GM23338 (cell line): ENCODE measurements at regions not wholly inside any gene's neighbourhood (a gene's known extent, or its start where the extent isn't known, plus 50 kb on each side); places are given as distances from the start of the nearest gene placed in this dataset.
"Not testable (repeated sequence)": the region's sequence is repeated elsewhere in the genome, so short reads cannot be mapped to it uniquely, and the experiment has no call there.

Experiments
- CREB1 ChIP-seq: fragments of 250-450 bp; sonication (Bioruptor Pico); IDR thresholded peaks from 2 replicates; pipeline ENCODE4 v1.5.0; 2020; ENCODE audit warnings: low read depth, mild to moderate bottlenecking, moderate library complexity
- CTCF ChIP-seq, 2 experiments: fragments of 200-600 bp in 1 of 2; sonication (generic) in 1 of 2; conservative IDR thresholded peaks; 2 replicates each; pipeline versions ENCODE4 v1.5.1 to v1.6.1; 2016 to 2017; ENCODE audit warnings: antibody characterized with exemption in 2 of 2, low read depth in 2 of 2, mild to moderate bottlenecking in 2 of 2, moderate library complexity in 1 of 2
- EZH2 ChIP-seq: fragments of 200-600 bp; sonication (generic); IDR thresholded peaks from one replicate; pipeline ENCODE4 v1.8.0; 2017; ENCODE audit warnings: antibody characterized with exemption, mild to moderate bottlenecking, low read depth; ENCODE audit not compliant: unreplicated experiment
- EZH2phosphoT487 ChIP-seq: fragments of 200-600 bp; sonication (generic); IDR thresholded peaks from one replicate; pipeline ENCODE4 v1.8.1; 2018; ENCODE audit warnings: antibody characterized with exemption; ENCODE audit not compliant: unreplicated experiment
- POLR2AphosphoS5 ChIP-seq: IDR thresholded peaks from 2 replicates; pipeline ENCODE4 v1.6.1; 2016; ENCODE audit warnings: antibody characterized with exemption, low read depth
- ZNF331 ChIP-seq: fragments of 250-450 bp; sonication (Bioruptor Pico); IDR thresholded peaks from 2 replicates; pipeline ENCODE4 v1.5.0; 2020; ENCODE audit warnings: low read depth, mild to moderate bottlenecking, moderate library complexity
- TF ChIP-seq, protein P1 (sequence below): IDR thresholded peaks from one replicate; pipeline ENCODE4 v1.6.1; 2018; ENCODE audit warnings: antibody characterized with exemption; ENCODE audit not compliant: unreplicated experiment

DNA sequence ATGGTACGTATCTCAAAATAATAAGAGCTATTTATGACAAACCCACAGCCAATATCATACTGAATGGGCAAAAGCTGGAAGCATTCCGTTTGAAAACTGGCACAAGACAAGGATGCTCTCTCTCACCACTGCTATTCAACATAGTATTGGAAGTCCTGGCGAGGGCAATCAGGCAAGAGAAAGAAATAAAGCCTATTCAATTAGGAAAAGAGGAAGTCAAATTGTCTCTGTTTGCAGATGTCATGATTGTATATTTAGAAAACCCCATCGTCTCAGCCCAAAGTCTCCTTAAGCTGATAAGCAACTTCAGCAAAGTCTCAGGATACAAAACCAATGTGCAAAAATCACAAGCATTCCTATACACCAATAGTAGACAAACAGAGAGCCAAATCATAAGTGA is 172.1 kb downstream of the HLX start:
- not testable (repeated sequence) for TF ChIP-seq CTCF (conservative IDR thresholded peaks at IDR 0.05; ENCODE audit: low read depth in 2 of 2); CREB1 (CRISPR knock-in tag); POLR2AphosphoS5; EZH2phosphoT487; ZNF331 (CRISPR knock-in tag); EZH2
- TF ChIP-seq, protein P1, sequence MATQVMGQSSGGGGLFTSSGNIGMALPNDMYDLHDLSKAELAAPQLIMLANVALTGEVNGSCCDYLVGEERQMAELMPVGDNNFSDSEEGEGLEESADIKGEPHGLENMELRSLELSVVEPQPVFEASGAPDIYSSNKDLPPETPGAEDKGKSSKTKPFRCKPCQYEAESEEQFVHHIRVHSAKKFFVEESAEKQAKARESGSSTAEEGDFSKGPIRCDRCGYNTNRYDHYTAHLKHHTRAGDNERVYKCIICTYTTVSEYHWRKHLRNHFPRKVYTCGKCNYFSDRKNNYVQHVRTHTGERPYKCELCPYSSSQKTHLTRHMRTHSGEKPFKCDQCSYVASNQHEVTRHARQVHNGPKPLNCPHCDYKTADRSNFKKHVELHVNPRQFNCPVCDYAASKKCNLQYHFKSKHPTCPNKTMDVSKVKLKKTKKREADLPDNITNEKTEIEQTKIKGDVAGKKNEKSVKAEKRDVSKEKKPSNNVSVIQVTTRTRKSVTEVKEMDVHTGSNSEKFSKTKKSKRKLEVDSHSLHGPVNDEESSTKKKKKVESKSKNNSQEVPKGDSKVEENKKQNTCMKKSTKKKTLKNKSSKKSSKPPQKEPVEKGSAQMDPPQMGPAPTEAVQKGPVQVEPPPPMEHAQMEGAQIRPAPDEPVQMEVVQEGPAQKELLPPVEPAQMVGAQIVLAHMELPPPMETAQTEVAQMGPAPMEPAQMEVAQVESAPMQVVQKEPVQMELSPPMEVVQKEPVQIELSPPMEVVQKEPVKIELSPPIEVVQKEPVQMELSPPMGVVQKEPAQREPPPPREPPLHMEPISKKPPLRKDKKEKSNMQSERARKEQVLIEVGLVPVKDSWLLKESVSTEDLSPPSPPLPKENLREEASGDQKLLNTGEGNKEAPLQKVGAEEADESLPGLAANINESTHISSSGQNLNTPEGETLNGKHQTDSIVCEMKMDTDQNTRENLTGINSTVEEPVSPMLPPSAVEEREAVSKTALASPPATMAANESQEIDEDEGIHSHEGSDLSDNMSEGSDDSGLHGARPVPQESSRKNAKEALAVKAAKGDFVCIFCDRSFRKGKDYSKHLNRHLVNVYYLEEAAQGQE, result not testable (repeated sequence)
